HEK293T (cell line): ENCODE measurements at regions not wholly inside any gene's neighbourhood (a gene's known extent, or its start where the extent isn't known, plus 50 kb on each side); places are given as distances from the start of the nearest gene placed in this dataset.

ENCODE experiments used
- LEF1 ChIP-seq: fragments of 450-650 bp; IDR thresholded peaks from 2 replicates; pipeline ENCODE4 v1.6.1; 2017; ENCODE audit warnings: mild to moderate bottlenecking, borderline replicate concordance
- SUZ12 ChIP-seq: fragments of 450-650 bp; IDR thresholded peaks from 2 replicates; pipeline ENCODE4 v1.6.1; 2016; ENCODE audit warnings: mild to moderate bottlenecking
- ZNF384 ChIP-seq: fragments of 450-650 bp; IDR thresholded peaks from 2 replicates; pipeline ENCODE4 v1.6.1; 2016

GRCh38 chr2:126774290-126774689 is 118.3 kb downstream of the GYPC start:
- TF ChIP-seq SUZ12 (no peak), LEF1 (no peak), ZNF384 (no peak)
